H1 (cell line): ENCODE measurements at regions not wholly inside any gene's neighbourhood (a gene's known extent, or its start where the extent isn't known, plus 50 kb on each side); places are given as distances from the start of the nearest gene placed in this dataset.

ENCODE experiments used
- CTCF ChIA-PET: fragments of 300-600 bp; sonication (Branson Sonifier 250); formaldehyde crosslinking; loops from one replicate; lab custom pipeline; 2021; ENCODE audit not compliant: partially characterized antibody; lab: Charles Lee
- POLR2A ChIA-PET: fragments of 300-600 bp; sonication (Branson Sonifier 250); formaldehyde crosslinking; loops from one replicate; lab custom pipeline; 2021; ENCODE audit warnings: inconsistent platforms; ENCODE audit not compliant: partially characterized antibody; lab: Charles Lee
- DNase-seq, 2 experiments: peaks; one replicate each; pipeline versions ENCODE4 v3.0.0 to v3.0.0-alpha.2; 2010 to 2022; ENCODE audit warnings: low spot score in 2 of 2, low read depth in 1 of 2, mixed read lengths in 1 of 2
- FAIRE-seq: peaks from 2 replicates; lab custom pipeline; 2011; peaks lifted over from hg19 to GRCh38; lab: Jason Lieb, UNC
- H2AFZ ChIP-seq: 2 replicates; pipeline ENCODE4 v1.8.1; 2012; ENCODE audit warnings: low read length, inconsistent platforms
- H2AK5ac ChIP-seq: 2 replicates; pipeline ENCODE4 v1.6.1; 2013; ENCODE audit warnings: low read depth, low read length
- H2BK120ac ChIP-seq: replicated peaks from 2 replicates; pipeline ENCODE3; 2013; ENCODE audit warnings: low read depth, low read length, inconsistent platforms
- H2BK12ac ChIP-seq: 2 replicates; pipeline ENCODE4 v1.6.1; 2013; ENCODE audit warnings: low read depth, low read length
- H2BK15ac ChIP-seq: 2 replicates; pipeline ENCODE4 v1.6.1; 2013; ENCODE audit warnings: low read length
- H2BK20ac ChIP-seq: 2 replicates; pipeline ENCODE4 v1.6.1; 2013; ENCODE audit warnings: low read length
- H2BK5ac ChIP-seq: 2 replicates; pipeline ENCODE4 v1.6.1; 2013; ENCODE audit warnings: low read depth, low read length
- H3K14ac ChIP-seq: 2 replicates; pipeline ENCODE4 v1.6.1; 2013; ENCODE audit warnings: inconsistent platforms; ENCODE audit not compliant: insufficient read length
- H3K18ac ChIP-seq: 2 replicates; pipeline ENCODE4 v1.6.1; 2013; ENCODE audit warnings: low read length; ENCODE audit errors: extremely low read depth
- H3K23ac ChIP-seq: 2 replicates; pipeline ENCODE4 v1.6.1; 2013; ENCODE audit warnings: inconsistent platforms; ENCODE audit not compliant: insufficient read length
- H3K23me2 ChIP-seq: 2 replicates; pipeline ENCODE4 v1.6.1; 2013; ENCODE audit warnings: low read depth, low read length
- H3K27ac ChIP-seq: 2 replicates; pipeline ENCODE4 v1.6.1; 2011; ENCODE audit warnings: low read depth, low read length, inconsistent platforms
- H3K27me3 ChIP-seq, 4 experiments: replicated peaks in 1 of 4; 1 replicate in 1 of 4; 2 replicates in 3 of 4; pipeline versions ENCODE4 v1.6.1 to v1.8.1; 2011 to 2013; ENCODE audit warnings: low read length in 3 of 4, mild to moderate bottlenecking in 3 of 4, inconsistent platforms in 2 of 4, mixed read lengths in 2 of 4, moderate library complexity in 1 of 4; ENCODE audit not compliant: control insufficient read depth in 3 of 4, insufficient read depth in 3 of 4; ENCODE audit errors: extremely low read depth in 1 of 4
- H3K36me3 ChIP-seq, 4 experiments: 2 replicates each; pipeline versions ENCODE4 v1.6.1 to v1.8.1; 2011 to 2013; ENCODE audit warnings: mild to moderate bottlenecking in 4 of 4, low read length in 3 of 4, moderate library complexity in 2 of 4, control low read depth in 1 of 4, inconsistent platforms in 1 of 4; ENCODE audit not compliant: insufficient read depth in 4 of 4, control insufficient read depth in 2 of 4
- H3K4ac ChIP-seq: replicated peaks from 2 replicates; pipeline ENCODE3; 2013; ENCODE audit warnings: low read length, low read depth, mixed read lengths, inconsistent platforms; ENCODE audit not compliant: insufficient read length
- H3K4me1 ChIP-seq, 4 experiments: replicated peaks in 1 of 4; 1 replicate in 1 of 4; 2 replicates in 3 of 4; pipeline versions ENCODE4 v1.6.1 to v1.8.1; 2011 to 2013; ENCODE audit warnings: low read length in 3 of 4, inconsistent platforms in 2 of 4, mixed read lengths in 1 of 4; ENCODE audit not compliant: insufficient read depth in 4 of 4, control insufficient read depth in 3 of 4
- H3K4me2 ChIP-seq, 2 experiments: 2 replicates each; pipeline versions ENCODE4 v1.6.1 to v1.8.1; 2011 to 2013; ENCODE audit warnings: low read depth in 2 of 2, low read length in 2 of 2, control low read depth in 1 of 2, inconsistent platforms in 1 of 2, mild to moderate bottlenecking in 1 of 2; ENCODE audit not compliant: insufficient read depth in 1 of 2
- H3K4me3 ChIP-seq, 4 experiments: fragments of 200-600, 300-600 bp in 1 of 4; sonication (generic), shearing (Covaris generic), sonication (Bioruptor Twin) in 1 of 4; 2 replicates each; pipeline versions ENCODE4 v1.5.1 to v1.8.1; 2011 to 2016; ENCODE audit warnings: low read length in 4 of 4, low read depth in 3 of 4, control low read depth in 2 of 4, inconsistent platforms in 2 of 4, mild to moderate bottlenecking in 2 of 4, mixed read lengths in 1 of 4, moderate library complexity in 1 of 4; ENCODE audit not compliant: insufficient read depth in 2 of 4; ENCODE audit errors: extremely low read depth in 1 of 4
- H3K56ac ChIP-seq: replicated peaks from 2 replicates; pipeline ENCODE3; 2013; ENCODE audit warnings: low read depth, mild to moderate bottlenecking, mixed read lengths, low read length, inconsistent platforms; ENCODE audit not compliant: insufficient read length
- H3K79me1 ChIP-seq: 2 replicates; pipeline ENCODE4 v1.6.1; 2013; ENCODE audit warnings: low read depth, low read length, control low read depth
- H3K79me2 ChIP-seq, 2 experiments: 2 replicates each; pipeline versions ENCODE4 v1.6.1 to v1.8.1; 2012 to 2013; ENCODE audit warnings: low read length in 2 of 2, mild to moderate bottlenecking in 2 of 2, inconsistent platforms in 1 of 2; ENCODE audit not compliant: insufficient read depth in 2 of 2, control insufficient read depth in 1 of 2
- H3K9ac ChIP-seq, 4 experiments: replicated peaks in 1 of 4; 1 replicate in 1 of 4; 2 replicates in 3 of 4; pipeline versions ENCODE4 v1.6.1 to v1.8.1; 2011 to 2013; ENCODE audit warnings: low read depth in 3 of 4, low read length in 3 of 4, control low read depth in 2 of 4, mild to moderate bottlenecking in 2 of 4, moderate library complexity in 2 of 4, inconsistent platforms in 1 of 4; ENCODE audit errors: extremely low read depth in 1 of 4
- H3K9me3 ChIP-seq, 2 experiments: 2 replicates each; pipeline versions ENCODE4 v1.6.1 to v1.8.1; 2012 to 2013; ENCODE audit warnings: mild to moderate bottlenecking in 2 of 2, moderate library complexity in 2 of 2, control low read depth in 1 of 2, inconsistent platforms in 1 of 2, low read depth in 1 of 2, low read length in 1 of 2, mixed read lengths in 1 of 2; ENCODE audit not compliant: insufficient read depth in 2 of 2
- H4K20me1 ChIP-seq, 2 experiments: replicated peaks in 1 of 2; 2 replicates each; pipeline versions ENCODE3 to v1.8.1; 2011 to 2013; ENCODE audit warnings: inconsistent platforms in 2 of 2, low read length in 2 of 2, mild to moderate bottlenecking in 1 of 2; ENCODE audit not compliant: insufficient read depth in 2 of 2, control insufficient read depth in 1 of 2
- H4K5ac ChIP-seq: 2 replicates; pipeline ENCODE4 v1.6.1; 2013; ENCODE audit warnings: low read length, low read depth, mixed read lengths, inconsistent platforms; ENCODE audit not compliant: insufficient read length
- H4K8ac ChIP-seq: 2 replicates; pipeline ENCODE4 v1.8.0; 2013; ENCODE audit warnings: mild to moderate bottlenecking, moderate library complexity, low read length, inconsistent platforms; ENCODE audit not compliant: insufficient read depth; ENCODE audit errors: extremely low read depth
- H4K91ac ChIP-seq: replicated peaks from 2 replicates; pipeline ENCODE3; 2013; ENCODE audit warnings: low read length, mixed read lengths, inconsistent platforms; ENCODE audit not compliant: insufficient read length
- CBX5 ChIP-seq: fragments of 300-800, 300-1000 bp; sonication (generic); IDR thresholded peaks from 2 replicates; pipeline ENCODE4 v1.7.1; 2016; ENCODE audit warnings: antibody characterized with exemption, low read length, low read depth
- EGR1 ChIP-seq: IDR thresholded peaks from 2 replicates; pipeline ENCODE4 v1.6.1; 2011; ENCODE audit warnings: low read depth, low read length, borderline replicate concordance
- JUND ChIP-seq: IDR thresholded peaks from 2 replicates; pipeline ENCODE4 v1.6.1; 2011; ENCODE audit warnings: mild to moderate bottlenecking, improper control_type of control experiment, low read length
- SUZ12 ChIP-seq: fragments of 200-600 bp; sonication (generic); IDR thresholded peaks from 2 replicates; pipeline ENCODE4 v1.6.1; 2012; ENCODE audit warnings: mild to moderate bottlenecking, inconsistent platforms, low read length, moderate library complexity, mixed read lengths
- WGBS, 2 experiments: shearing (Covaris generic) in 1 of 2; methylation state at CpG; one replicate each; pipeline versions ENCODE4 v1.1.6 to v1.1.7; 2013 to 2015; ENCODE audit warnings: low lambda C conversion rate in 2 of 2, mixed read lengths in 2 of 2, inconsistent platforms in 1 of 2, low coverage in 1 of 2, missing lambda C conversion rate in 1 of 2; ENCODE audit not compliant: insufficient replicate concordance in 2 of 2, insufficient coverage in 1 of 2, insufficient read length in 1 of 2; ENCODE audit errors: extremely low coverage in 1 of 2, missing lambda C conversion rate in 1 of 2; 5-methylcytosine and 5-hydroxymethylcytosine counted together

DNA sequence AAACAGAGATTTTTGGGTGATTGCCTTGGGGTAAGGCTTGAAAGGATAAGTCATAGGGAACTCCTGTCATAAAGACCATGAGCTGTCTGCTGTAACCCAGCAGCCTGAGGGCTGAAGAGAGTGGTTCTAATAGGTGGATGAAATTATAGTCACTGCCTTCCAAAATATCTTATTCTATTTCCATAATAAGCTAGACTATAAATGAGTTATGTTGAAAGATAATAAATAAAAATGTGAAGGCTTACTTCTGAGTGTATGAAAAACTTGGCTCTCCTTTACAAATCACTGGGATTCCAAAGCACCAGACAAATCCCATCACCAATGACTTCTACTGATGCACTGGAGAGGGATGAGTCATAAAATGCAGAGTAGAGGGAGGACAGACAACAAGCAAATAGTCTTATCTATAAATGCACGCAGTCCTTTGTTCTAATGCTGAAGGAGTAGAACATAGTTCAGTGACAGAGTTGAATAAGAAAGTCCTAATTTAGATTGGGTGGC lies 775.0 kb upstream of the LRRC4C start:
- WGBS, 2 experiments, result 59% methylated on average over 1 of the region's 1 CpG; no CpG with 5 or more reads in 1 of the 2 experiments
- H2BK20ac ChIP-seq, result no peak overlapping the region
- H2AK5ac ChIP-seq, result no peak overlapping the region
- H3K18ac ChIP-seq, result no peak overlapping the region
- H3K4me3 ChIP-seq, result peak overlapping the region in 1 of 4 experiments; percentile 31; a peak in 1 of 8 replicates
- no peaks in the 10 kb centered on the region for H3K79me2 ChIP-seq
- no peak overlapping the region for H2BK12ac ChIP-seq
- H3K23ac ChIP-seq, result no peak overlapping the region
- DNase-seq (no peak), FAIRE-seq (no peak)
- no peak overlapping the region for H3K9ac ChIP-seq
- no peaks in the 10 kb centered on the region for H3K27me3 ChIP-seq
- H3K27ac ChIP-seq, result no peak overlapping the region
- no peak overlapping the region for H3K56ac ChIP-seq
- H4K91ac ChIP-seq, result no peak overlapping the region
- H3K79me1 ChIP-seq, result no peaks in the 10 kb centered on the region
- no peak overlapping the region for H3K4ac ChIP-seq
- H3K14ac ChIP-seq, result no peak overlapping the region
- H2BK15ac ChIP-seq, result no peak overlapping the region
- peak overlapping the region; percentile 81 for H2BK120ac ChIP-seq
- peak overlapping the region; percentile 75 for H4K5ac ChIP-seq
- H3K4me2 ChIP-seq, result peak overlapping the region in 1 of 2 experiments; percentile 24; a peak in 1 of 4 replicates
- ChIA-PET POLR2A (no interaction called here), CTCF (interaction anchor here (1.9 kb wide), 1 partner anchor 290 kb away, joined by 3 read pairs; no protein-coding TSS in a partner anchor)
- TF ChIP-seq SUZ12 (no peak), JUND (peak; percentile 12; the same call in 1 of the 2 replicates), CBX5 (no peak), EGR1 (no peak)
- H2BK5ac ChIP-seq, result no peak overlapping the region
- H4K20me1 ChIP-seq, result no peaks in the 10 kb centered on the region
- H2AFZ ChIP-seq, result peak overlapping the region; percentile 87; the same call in 1 of the 2 replicates
- H4K8ac ChIP-seq, result no peak overlapping the region
- peaks cover 2 to 14% (median 3%) of the 10 kb centered on the region in 4 experiments; a peak in 5 of 7 replicates for H3K4me1 ChIP-seq
- H3K23me2 ChIP-seq, result no peaks in the 10 kb centered on the region
- H3K9me3 ChIP-seq, result no peaks in the 10 kb centered on the region
- H3K36me3 ChIP-seq, result no peaks in the 10 kb centered on the region
